Fibroblast of skin of left biceps (primary cell): ENCODE measurements at regions not wholly inside any gene's neighbourhood (a gene's known extent, or its start where the extent isn't known, plus 50 kb on each side); places are given as distances from the start of the nearest gene placed in this dataset.

Source experiments
- DNase-seq, 2 experiments: peaks; one replicate each; pipeline ENCODE4 v3.0.0-alpha.2; 2013; ENCODE audit warnings: low read depth in 2 of 2

GRCh38 chr2:212709280-212709679 lies 170.7 kb upstream of the ERBB4 start:
- DNase-seq: no peak

GRCh38 chr2:212708355-212708754 lies 169.8 kb upstream of the ERBB4 start:
- DNase-seq: no peak

- DNase-seq: no peak
Observed at GRCh38 chr2:212695426-212695825, 156.8 kb upstream of the ERBB4 start.

GRCh38 chr2:212694398-212694797 lies 155.8 kb upstream of the ERBB4 start:
- DNase-seq: no peak

- no peak for DNase-seq
Observed at GRCh38 chr2:212692466-212692865, 153.9 kb upstream of the ERBB4 start.

- DNase-seq: peak; percentile 8 to 13
Observed at GRCh38 chr2:212686285-212686895, 147.8 kb upstream of the ERBB4 start.

GRCh38 chr2:212683346-212684097 lies 144.9 kb upstream of the ERBB4 start:
- DNase-seq: no peak

- no peak for DNase-seq
Observed at GRCh38 chr2:212682937-212683336, 144.3 kb upstream of the ERBB4 start.

- no peak for DNase-seq
Observed at GRCh38 chr2:212677466-212677865, 138.9 kb upstream of the ERBB4 start.

GRCh38 chr2:212672186-212672585 lies 133.6 kb upstream of the ERBB4 start:
- DNase-seq: no peak

GRCh38 chr2:212669761-212670160 lies 131.2 kb upstream of the ERBB4 start:
- no peak for DNase-seq

GRCh38 chr2:212667751-212668316 lies 129.2 kb upstream of the ERBB4 start:
- DNase-seq: no peak

GRCh38 chr2:212665948-212666347 lies 127.3 kb upstream of the ERBB4 start:
- no peak for DNase-seq

GRCh38 chr2:212659441-212659840 lies 120.8 kb upstream of the ERBB4 start:
- no peak for DNase-seq

- DNase-seq: no peak
Observed at GRCh38 chr2:212649646-212650045, 111.0 kb upstream of the ERBB4 start.

- peak in 1 of 2 experiments; percentile 0 for DNase-seq
Observed at GRCh38 chr2:212646698-212647366, 108.2 kb upstream of the ERBB4 start.

- DNase-seq: no peak
Observed at GRCh38 chr2:212644195-212644837, 105.7 kb upstream of the ERBB4 start.

- DNase-seq: no peak
Observed at GRCh38 chr2:212640428-212640827, 101.8 kb upstream of the ERBB4 start.

- no peak for DNase-seq
Observed at GRCh38 chr2:212638694-212639093, 100.1 kb upstream of the ERBB4 start.

- DNase-seq: no peak
Observed at GRCh38 chr2:212628586-212628985, 90.0 kb upstream of the ERBB4 start.

GRCh38 chr2:212626371-212626918 lies 87.8 kb upstream of the ERBB4 start:
- no peak for DNase-seq

GRCh38 chr2:212619954-212620353 lies 81.4 kb upstream of the ERBB4 start:
- DNase-seq: no peak
